HG03575 (cell line): ENCODE measurements at regions not wholly inside any gene's neighbourhood (a gene's known extent, or its start where the extent isn't known, plus 50 kb on each side); places are given as distances from the start of the nearest gene placed in this dataset.

Experiments
- ATAC-seq: cut with Tn5 transposase; IDR thresholded peaks from one replicate; pipeline ENCODE4 v1.9.1; 2021; ENCODE audit not compliant: unreplicated experiment, insufficient number of reproducible peaks, low FRiP score; ENCODE audit errors: extremely low read depth

DNA sequence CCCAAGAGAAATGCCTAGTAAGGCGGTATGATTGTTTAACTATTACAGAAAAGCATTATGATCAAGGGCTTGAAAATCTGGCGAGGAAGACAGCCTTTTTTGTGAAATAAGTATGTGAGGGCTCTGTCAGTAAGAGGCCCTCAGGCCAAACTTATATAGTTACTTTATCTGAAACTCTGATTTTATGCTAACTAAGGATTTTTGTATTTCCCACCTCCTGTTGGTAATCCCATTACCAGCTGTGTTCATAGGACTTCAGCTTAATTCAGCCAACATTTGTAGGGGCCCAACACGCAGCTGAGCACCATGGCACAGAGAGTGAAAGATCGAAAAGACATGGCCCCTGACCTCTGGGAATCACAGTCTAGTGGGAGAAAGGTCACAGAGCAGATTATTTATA is 318.3 kb upstream of the WWC1 start:
- no peak for ATAC-seq

DNA sequence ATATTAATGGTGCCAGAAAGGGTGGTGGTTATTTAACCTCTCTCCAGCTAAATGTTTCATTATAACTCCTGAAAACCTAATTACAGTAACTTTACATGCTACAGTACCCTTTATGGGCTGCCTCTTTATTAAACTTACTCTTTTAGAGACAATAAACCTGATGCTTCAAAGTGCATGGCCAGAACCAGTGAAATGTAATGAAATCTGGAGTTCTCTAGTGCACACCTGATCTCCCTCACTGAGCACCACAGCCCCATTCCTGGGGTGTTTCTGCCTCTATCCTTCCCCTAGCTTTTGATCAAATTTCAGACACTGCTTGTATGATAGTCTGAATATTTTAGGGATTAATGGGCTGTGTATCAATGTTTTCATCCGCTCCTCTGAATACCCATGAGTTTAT is 306.5 kb upstream of the WWC1 start:
- no peak for ATAC-seq

DNA sequence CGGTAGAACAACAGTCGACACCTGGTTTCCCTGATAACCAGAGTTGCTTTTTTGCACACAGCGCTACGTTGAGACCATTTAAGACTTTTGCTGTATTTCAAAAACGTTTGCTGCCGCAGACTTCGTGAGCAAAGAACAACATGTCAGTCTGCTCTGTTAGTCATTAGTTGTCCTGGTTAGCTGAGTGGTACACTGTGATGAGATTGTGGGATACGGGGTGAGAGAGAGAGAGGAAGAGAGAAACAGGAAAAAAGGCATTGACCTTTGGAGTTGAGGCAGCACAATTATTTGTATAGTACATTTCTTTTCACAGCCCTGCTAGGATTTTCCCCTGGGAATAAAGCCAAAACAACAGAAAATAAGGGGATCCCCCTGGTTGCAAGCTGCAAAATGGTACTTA is 306.1 kb upstream of the WWC1 start:
- ATAC-seq, result no peak

DNA sequence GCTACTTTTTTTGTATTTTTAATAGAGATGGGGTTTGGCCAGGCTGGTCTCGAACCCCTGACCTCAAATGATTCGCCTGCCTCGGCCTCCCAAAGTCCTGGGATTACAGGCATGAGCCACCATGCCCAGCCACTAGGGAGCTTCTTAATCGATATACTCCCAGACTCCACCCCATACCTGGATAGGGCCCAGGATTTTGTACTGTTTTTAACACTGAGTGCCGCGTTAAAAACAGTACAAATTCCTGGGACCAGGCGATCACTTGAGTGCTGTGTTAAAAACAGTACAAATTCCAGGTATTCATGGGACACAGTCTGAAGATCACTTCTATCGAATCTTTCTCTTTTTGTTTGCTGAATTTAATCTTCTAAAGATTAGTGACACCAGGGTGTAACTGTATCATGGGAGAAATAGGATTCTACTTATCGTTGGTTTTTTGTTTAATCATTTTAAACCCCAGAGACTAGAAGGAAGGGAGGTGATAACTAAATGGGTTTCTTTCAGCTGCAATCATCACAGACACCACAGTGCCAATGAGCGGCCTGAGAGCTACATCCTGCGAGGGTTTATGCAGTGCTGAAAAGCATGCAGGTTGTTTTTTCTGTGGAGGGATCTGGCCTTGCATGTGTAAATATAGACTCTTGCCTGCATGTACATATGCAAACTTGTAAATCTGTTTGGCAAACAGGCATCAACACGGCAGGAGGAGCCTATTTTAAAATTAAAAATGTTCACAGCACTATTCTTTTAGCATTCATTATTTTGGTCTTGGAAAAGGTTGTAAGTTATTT is 303.8 kb upstream of the WWC1 start:
- no peak for ATAC-seq

DNA sequence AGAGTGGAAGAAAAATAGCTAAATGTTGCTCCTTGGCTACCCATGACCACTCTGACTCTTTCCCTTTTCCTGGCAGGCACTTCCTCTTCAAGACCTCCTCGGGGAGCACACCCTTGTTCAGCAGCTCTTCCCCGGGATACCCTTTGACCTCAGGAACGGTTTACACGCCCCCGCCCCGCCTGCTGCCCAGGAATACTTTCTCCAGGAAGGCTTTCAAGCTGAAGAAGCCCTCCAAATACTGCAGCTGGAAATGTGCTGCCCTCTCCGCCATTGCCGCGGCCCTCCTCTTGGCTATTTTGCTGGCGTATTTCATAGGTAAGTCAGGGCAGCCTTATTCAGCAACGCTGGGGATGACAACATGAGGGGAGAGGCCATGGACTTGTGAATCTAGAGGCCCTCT is 298.6 kb upstream of the WWC1 start:
- ATAC-seq, result no peak

DNA sequence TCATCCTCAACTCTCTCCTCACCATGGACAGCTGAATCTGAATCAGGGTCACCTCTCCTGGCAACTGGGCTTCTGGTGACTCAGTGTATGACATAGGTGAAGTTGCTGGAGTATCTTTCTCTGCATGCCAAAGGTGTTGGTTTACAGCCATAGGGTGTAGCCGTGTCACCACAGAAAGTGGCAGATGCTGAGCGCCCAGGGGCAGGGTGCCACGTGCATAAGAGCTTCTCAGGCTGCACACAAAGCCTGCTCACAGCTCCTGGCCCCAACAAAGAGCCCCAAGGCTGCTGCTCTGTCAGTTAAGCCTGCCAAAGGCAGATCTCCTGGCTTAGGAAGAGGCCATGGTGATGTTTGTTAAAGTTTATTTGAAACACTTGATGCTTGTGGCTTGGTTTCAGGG is 297.7 kb upstream of the WWC1 start:
- no peak for ATAC-seq

DNA sequence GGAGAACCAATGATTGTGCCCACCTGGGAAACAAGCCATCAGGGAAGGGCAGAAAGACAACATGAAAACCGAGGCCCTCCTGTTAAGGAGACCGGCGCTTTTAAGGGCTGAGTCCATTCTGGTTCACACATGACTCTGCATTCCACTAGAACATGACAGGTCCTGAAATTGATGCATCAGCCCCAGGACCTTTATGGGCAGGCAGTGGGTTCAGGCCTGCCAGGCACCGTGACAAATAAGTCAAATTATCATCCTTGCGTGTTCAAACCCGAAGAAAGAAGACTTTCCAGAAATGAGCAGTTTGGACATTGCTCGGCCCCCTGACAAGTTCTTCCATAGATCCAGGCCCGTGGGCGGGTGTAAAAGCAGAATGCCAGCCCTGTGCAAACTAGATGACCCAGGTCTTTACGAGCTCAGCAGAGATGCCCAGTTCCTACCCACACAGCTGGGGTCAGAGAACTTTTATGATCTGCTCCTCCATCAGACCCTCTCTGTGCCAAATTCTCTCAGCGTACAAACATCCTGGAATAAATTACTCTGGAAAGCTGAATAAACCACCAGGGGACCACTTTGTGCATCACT is 295.5 kb upstream of the WWC1 start:
- ATAC-seq, result no peak

DNA sequence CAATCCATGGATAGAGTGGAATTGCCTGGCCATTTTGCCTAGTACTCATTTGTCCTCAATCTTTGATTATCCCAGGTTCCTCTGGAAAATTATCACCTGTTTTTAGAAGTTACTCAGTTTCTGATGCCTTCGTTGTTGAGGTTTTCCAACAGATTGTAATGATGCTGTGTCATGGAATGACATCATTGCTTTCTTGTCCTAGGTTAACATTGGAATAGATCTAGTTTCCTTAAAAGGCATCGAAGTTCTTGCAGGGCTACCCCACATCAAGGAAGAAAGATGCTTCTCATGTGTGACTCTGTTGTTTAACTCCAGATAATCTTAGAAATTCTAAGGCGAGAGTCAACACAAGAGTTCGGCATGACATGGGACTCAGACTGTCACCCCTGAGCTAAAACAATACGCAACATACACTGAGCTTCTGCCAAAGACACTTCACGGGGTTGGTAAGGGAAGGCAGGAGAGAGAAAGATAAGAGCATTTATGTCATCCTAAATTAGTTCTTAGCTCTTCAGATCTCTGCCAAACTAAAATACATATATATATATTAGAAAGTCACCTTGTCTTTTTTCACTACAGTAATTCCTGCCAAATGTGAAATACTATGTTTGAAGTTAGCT is 293.2 kb upstream of the WWC1 start:
- no peak for ATAC-seq

DNA sequence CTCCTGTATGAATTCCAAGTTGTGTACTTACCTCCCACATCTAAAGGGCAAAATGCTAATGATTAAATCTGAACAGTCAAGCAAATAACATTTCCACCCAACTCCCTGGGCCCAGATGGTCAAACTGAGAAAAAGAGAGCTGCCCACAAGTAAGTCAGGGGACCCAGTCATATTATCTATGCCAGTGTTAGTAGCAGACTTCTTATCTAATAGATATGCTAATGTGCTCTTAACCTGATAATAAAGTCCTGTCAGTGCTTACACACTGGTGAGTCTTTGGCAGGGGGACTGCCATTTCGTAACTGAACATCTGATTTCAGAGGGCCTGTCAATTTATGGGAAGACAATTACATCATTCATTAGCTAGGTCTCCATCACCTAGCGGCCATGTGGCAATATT is 292.3 kb upstream of the WWC1 start:
- ATAC-seq, result no peak

DNA sequence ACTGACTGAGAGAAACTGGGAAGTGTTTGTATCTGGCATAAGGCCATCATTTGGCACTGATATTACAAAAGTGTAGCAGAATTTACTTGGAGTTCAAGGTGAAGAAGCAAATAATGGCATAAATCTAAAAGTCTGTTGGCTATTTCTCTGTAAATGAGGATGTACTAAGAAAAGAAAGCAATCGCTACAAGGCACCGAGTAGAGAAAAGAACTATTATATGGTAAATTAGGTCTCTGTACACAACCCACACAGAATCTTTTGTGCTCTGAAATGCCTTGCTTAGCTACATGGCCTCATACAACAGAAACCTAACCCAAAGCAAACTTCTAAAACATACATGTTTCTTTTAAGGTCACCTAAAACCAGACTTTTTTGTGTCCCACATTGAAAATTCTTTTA is 290.1 kb upstream of the WWC1 start:
- no peak for ATAC-seq

DNA sequence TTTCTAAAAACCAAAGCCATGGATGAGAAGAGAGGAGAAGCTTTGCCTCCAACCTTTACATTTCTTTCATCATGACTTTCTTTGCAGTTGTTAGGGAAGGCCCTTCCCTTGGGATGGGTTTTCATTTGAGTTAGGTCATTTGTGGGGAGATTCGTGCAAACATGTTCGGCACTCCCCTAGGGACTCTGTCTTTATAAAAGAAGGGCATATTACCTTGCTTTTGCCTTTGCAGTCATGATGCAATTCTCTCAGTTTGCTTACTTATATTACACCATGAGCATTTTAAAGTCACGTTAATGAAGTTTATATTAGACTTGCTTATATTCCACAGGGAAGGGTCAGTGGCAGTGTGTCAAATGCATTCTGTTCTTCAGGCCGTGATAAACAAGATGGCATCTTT is 289.3 kb upstream of the WWC1 start:
- no peak for ATAC-seq

DNA sequence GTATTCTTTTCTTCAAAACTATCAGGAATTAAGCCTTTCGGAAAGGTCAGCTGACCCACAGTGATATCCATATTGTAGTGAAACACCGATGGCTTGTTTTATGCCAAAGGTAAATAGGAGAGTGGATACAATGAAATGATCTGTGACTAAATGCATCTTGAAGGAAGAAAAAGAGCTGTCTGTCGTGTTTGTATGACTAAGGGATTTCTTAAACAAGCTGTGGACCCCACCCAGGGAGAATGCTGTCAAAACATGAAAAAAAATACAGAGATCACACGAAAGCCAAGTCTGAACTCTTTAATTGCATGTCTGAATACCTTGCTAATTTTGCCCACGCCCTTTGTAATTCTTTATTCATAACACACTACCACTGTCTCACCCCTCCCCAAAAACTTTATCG is 286.4 kb upstream of the WWC1 start:
- no peak for ATAC-seq

DNA sequence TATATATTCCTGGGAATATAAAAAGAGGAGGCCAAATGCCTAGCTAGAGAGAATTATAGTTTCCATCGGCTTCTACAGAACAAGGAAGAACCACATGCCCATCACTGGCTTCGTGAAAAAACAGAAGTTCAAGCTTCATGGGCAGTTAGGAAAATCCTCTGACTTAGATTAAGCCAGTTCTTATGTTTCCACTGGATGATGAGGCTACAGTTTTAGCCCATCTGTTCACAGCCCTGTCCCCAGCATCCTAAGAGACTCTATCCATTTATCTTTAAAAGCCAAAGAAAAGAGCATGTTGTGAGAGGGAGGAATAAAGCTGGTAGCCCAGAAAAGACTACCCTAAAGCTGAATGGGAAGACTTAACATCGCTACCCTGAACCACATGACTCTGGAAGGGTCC is 285.5 kb upstream of the WWC1 start:
- ATAC-seq, result no peak

DNA sequence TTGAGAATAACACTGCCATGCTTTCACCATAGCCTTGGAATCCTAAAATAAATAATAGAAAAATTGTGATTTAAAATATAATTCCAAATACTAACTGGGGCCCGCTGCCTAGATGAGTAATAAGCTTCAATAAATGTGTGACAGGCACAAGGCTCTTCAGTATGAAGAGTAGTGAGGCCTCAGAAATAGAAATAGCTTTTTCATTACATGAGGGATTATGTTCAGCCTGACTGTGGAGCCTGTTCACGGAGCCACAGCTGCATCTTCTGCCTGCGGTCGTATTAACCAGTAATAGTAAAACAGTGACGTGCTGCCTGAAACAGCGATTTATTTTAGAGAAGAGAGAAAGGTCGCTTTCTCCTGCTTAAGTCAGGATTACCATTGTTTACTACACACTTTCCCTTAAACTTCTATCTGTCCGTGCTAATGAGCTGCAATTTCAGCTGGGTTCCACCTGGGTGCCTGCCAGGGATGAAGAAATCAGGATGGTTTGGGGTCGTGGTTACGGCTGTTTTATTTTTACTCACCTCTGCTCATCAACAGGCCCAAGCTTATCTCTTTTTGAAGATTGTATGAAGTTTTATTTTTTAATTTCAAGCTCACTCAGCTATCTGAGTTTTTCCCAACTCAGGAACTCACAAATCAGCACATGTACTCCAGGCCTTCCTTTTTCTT is 284.9 kb upstream of the WWC1 start:
- no peak for ATAC-seq

DNA sequence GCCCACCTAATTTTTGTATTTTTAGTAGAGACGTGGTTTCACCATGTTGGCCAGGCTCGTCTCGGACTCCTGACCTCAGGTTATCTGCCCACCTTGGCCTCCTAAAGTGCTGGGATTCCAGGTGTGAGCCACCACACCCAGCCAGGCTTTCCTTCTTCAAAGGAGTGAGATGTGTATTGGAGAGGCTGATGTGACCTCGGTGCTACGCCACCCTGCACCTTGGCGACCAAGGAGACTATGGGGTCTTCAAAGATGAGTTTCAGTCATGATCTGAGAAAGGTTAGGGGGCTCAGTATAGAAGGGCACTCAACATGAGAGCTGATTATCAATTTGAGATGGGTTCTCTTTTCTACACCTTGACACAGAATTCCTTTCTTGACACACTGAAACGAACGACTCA is 284.2 kb upstream of the WWC1 start:
- ATAC-seq, result no peak

DNA sequence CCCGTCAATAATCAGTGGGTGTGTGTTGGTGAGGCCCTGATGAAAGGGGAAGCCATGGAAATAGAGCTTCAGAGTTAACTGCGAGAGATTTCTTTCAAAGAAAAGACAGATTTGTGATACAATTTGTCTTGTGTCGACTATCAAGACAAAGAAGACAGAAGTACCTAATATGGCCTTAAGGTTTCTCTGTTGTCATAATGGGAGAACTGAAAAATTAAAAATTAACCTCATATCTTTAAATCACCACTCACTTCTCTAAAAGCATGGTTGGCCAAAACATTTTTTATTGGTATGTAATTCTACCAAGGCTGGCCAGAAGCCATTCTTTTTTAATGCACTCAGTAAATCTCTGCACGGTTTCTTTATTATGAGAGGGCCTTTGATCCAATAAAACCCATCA is 282.9 kb upstream of the WWC1 start:
- ATAC-seq, result no peak

DNA sequence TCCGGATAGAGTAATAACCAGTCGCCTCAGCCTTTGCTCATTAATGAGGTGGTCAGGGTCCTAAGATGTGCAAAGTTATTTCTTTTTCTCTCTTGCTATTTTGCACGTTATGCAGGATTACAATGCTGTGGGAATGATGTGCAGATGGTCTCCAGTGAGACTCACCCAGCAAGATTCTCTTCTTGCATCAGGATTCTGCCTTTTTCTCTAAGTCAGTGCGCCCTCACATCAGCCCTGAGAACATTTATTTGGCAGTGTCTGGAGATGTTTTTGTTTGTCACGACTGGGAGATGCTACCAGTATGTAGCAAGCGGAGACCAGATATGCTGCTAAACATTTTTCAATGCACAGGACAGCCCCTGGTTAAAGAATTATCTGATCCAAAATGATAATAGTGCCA is 280.3 kb upstream of the WWC1 start:
- ATAC-seq, result no peak

DNA sequence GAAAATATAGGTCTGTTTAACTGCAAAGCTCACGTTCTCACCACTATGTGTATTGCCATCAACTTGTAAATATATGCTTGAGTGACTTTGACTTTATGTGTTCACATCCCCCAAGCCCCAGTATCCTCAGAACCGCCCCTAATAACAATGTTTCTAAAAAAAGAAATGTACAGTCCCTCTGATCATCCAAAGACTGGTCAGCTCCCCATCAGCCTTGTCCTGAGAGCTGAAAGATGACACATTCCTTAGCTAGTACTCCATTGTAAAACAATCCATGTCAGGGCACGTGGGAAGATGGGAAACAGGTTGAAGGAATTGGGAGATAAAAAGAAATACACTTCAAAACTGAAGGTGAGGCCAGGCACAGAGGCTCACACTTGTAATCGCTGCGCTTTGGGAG is 279.4 kb upstream of the WWC1 start:
- no peak for ATAC-seq

DNA sequence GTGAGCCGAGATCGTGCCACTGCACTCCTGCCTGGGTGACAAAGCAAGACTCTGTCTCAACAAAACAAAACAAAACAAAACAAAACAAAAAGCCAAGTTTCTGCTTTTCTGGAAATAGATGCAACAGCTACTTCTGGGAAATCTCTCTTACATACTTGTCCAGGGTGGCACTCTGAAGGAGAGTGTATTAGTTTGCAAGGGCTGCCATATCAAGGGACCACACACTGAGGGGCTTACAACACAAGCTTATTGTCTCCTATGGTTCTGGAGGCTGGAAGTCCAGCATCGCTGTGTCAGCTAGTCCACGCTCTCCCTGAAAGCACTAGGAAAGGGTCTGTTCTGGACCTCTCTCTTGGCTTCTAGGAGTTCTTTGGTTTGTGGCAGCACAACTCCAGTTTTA is 277.9 kb upstream of the WWC1 start:
- no peak for ATAC-seq

DNA sequence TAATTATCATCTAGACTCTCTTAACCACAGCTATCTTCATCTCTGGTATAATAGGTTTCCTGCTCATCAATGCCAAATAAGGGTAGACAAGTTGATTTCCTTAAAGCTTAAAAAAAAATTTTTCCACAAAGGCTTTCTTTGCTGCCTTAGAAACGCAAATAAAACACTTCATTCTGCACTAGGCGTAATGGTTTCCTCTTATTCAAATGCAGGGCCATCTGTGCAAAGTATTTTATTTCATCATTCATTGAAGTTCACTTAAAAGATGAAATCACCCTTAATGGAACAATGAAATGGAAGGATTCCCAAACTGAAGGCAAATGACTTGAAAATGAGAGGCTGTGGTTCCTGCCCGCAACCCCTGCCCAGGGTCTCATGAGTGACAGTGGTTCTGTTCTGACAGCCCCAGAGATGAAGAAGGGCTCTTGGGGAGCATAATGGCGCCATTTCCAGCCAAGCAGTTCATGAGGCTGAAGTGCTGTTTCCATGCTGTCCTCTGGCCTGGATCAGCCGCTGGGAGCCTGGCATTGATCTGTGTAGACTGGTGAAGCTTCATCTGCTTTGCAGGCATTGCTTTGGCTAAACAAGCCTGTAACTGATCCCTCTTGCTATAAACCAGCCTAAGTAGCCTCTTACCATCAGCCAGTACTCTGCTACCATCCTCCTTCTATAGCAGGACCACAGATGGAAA is 276.9 kb upstream of the WWC1 start:
- no peak for ATAC-seq
